Stomach (tissue), 4 donors: ENCODE measurements at regions not wholly inside any gene's neighbourhood (a gene's known extent, or its start where the extent isn't known, plus 50 kb on each side); places are given as distances from the start of the nearest gene placed in this dataset.

Experiments
- CTCF ChIP-seq, 7 experiments: fragments of 450-650 bp in 4 of 7; fragments of 200-600 bp in 3 of 7; sonication (generic) in 3 of 7; IDR thresholded peaks; one replicate each; pipeline ENCODE4 v1.5.1; 2016 to 2019; ENCODE audit warnings: antibody characterized with exemption in 7 of 7, control low read depth in 2 of 7, mild to moderate bottlenecking in 1 of 7
- POLR2A ChIP-seq, 4 donors: fragments of 450-650 bp; IDR thresholded peaks; one replicate each; pipeline ENCODE4 v1.6.1; 2016; ENCODE audit warnings: antibody characterized with exemption in 4 of 4, control low read depth in 2 of 4, mild to moderate bottlenecking in 1 of 4, moderate library complexity in 1 of 4

- TF ChIP-seq CTCF (IDR thresholded peaks at IDR 0.05) (no peak), POLR2A (IDR thresholded peaks at IDR 0.05) (no peak)
Measured at GRCh38 chr7:131008840-131009711, 275.1 kb upstream of the KLF14 start.
